ENCODE measurements at regions not wholly inside any gene's neighbourhood (a gene's known extent, or its start where the extent isn't known, plus 50 kb on each side); places are given as distances from the start of the nearest gene placed in this dataset.

DNA sequence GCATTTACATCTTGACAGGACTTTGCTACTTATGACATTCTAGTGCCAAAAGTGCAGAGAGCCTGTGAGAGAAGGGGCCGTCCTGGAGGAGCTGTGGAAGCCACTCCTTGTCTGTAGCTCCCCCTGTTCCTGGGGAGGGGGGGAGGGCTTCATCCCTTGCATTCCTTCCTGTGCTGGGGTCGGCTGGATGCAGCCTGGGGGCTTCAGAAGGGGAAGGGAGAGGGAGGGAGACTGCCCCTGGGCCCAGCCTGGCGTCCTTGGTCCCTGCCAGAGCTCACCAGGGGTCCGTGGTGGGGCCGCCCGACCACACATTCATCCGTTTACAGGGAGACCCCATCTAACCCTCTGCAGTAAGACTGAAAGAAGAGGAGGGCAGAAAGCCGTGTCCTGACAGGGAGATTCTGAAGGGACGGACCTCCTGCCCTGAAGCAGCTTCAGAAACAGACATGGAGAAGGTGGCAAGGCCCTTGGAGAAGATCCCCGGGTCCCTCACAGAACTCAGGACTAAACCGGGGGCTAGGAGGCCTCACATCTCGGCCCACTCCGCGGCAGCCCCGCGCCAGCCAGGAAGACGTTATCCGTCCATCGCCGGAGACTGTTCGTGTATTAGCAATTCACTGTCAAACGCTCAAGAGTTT is 258.3 kb upstream of the SALL3 start:
- DNase-seq (ENCODE audit: low read depth, low spot score) = peak; percentile 62

DNA sequence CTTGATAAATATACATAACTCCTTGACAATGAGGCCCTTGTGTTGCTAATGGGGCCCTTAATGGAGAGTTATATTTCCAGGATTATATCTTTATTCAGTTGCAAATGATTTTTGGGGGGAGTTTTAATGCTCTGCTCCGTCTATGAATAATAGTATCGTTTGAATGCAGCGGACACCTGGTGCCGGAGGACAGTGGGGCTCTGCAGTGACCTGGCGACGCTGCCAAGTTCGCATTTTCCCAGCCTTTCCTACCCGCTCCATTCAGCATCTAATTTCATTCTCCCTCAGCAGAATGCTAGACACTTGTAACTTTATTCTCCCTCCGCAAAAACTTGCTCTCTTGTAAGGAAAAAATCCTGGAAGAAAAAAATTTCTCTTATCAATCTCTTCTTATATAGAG is 257.6 kb upstream of the SALL3 start:
- no peak for DNase-seq (ENCODE audit: low read depth, low spot score)

DNA sequence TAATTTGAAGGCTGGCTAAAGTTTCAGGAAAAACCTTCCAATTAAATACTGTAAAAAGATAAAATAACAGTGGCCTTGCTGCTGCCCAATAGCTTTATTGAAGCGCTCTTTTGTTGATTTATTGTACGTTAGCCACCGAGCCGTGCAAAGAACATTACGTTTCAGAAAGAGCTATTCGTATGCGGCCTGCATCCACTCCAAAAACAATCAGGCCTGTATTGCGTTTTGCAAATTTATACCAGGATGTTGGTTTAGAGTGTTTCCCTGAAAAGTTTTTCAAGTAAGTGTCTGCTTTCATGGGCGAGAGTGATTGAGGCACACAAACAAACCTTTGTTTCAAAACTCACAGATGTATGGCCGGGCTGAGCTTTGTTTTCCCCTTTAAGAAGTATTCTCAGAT is 257.2 kb upstream of the SALL3 start:
- no peak for DNase-seq (ENCODE audit: low read depth, low spot score)

DNA sequence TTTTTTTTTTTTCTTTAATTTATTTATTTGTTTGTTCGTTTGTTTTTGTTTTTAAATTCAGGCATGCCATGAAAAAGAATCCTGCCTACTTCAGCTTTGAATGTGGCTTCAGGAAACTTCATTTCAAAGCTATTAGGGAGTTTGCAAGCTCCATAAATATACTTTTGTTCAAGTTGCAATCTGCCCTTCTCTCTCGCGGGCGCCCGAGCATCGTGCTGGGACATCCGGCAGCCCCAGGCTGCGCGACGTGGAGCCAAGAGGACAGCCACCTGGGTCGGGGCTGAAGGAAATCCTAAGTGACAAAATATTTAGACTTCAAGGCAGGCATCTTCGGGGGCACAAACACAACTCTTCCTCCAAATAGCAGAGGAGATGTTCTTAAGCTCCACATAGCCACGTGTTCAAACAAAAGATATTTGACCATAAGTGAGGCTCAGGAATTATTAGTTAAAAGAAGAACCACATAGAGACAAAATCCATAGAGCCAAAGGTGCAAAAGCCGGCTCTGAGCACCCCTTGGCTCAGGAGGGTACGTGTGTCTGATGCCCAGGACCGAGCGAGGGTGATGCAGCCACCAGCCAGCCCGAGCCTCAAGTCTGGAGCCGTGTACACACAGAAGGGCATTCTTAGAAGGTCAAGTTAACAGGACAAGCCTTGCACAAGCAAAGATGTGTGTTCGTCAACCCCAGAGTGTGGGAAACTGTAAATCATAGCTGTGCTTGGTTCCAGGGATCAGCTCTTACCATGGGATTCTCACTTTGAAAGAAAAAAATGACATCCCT is 256.5 kb upstream of the SALL3 start:
- no peak for DNase-seq (ENCODE audit: low read depth, low spot score)

DNA sequence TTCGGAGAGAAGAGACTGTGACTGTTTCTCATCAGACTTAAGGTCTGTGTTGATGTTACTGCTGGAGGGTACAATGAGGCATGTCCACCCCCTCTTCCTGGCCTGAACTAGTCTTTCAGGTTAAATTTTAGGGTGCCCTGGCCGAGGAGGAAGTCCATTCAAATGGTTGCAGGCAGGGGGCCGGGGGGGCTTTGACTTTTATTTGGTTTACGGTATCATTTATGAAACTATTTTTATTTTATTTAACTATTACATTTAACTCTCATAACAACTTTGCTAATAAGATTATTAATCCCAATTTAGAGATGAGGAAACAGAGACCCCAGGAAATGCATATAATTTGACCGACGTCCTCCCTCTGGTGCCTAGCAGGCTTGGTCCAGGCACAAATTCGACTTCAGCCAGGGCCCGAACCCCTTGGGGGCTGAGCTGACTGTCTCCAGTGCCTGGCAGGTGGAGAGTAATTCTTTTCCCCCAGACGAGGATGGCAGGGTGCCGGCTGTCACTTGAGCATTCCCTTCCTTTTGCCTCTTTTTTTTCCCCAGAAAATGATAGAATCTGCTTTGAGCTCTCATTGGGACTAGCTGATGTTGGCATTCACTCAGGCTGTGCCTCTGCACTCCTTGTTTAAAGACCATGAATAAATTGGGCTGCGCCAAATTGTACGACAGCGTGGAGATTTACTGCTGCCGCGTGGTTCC is 255.3 kb upstream of the SALL3 start:
- no peak for DNase-seq (ENCODE audit: low read depth, low spot score)

DNA sequence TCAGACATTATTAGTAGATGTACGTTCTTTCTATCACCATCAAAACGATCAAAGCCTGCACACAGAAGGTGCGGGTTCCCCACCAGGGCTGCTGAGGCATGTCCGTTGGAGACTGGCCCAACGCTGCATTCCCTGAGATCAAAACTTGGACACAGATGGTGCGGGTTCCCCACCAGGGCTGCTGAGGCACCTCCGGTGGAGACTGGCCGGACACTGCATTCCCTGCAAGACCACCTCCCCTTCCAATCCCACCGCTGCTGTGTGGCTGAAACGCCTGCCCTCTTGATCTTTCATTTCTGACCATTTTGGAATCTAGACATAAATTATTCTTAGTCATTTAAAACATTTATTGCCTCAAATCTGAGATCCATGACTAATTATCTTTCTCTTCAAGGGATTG is 254.2 kb upstream of the SALL3 start:
- no peak for DNase-seq (ENCODE audit: low read depth, low spot score)

DNA sequence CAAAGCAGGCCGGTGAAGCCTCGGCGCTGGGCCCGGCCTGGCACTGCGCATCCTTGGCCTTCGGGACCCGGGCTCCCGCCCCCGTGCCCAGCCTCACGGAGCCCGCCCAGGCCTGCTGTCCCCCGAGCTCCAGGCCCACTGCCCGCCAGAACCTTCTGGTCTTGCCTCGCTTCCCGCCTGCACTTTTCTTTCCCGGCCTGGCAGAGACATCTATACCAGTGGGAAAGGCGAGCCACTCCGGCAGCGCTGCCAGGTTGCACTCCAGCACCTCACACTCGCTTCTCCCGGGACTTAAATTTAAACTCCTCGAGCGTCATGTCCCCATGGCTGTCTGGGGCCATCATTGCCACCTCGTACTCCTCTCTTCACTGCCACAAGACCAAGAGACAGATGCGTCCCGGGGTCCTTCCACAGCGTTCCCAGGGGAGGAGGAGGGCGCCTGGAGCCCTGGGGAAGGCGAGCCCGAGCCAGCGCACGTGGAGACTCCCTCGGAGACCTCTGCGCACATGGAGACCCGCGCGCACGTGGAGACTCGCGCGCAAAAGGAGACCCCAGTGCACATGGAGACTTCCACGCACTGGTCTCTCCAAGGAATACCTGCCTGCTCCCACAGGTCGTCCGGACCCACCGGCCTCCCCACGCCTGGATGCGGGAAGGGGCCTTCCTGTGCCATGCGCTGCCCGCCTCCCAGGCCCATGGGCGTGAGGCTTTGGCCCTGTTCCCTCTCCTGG is 253.1 kb upstream of the SALL3 start:
- DNase-seq (ENCODE audit: low read depth, low spot score) = no peak

DNA sequence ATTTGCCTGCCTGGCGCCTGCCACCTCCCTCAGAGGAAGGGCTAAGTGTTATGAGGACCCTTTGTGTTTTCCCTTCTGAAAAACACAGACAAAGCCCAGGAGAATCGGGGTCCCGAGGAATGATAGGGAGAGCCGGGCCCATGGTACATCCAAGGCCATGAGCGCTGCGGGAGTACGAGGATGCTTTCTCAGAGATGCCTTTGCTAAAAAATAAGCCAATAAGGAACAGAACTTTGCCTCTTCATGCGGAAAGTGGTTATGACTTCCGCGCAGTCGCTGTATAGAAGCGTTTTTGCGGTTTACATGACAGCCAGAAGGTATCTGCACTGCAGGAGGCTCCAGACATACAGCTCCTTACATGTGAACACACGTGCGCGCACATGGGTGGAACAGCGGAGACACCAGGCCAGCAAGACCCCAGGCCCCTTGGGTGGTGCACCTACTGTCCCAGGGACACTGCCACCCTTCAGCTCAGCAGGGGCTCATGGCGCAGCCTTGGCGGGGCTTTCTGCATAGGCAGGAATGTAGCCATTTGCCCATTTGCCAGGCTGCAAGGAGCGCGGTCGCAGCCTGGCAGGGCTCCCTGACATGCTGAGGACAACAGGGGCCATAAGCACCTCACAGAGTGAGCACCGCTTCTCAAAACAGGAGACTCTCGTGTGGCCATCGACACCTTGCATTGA is 252.4 kb upstream of the SALL3 start:
- DNase-seq (ENCODE audit: low read depth, low spot score) = no peak

DNA sequence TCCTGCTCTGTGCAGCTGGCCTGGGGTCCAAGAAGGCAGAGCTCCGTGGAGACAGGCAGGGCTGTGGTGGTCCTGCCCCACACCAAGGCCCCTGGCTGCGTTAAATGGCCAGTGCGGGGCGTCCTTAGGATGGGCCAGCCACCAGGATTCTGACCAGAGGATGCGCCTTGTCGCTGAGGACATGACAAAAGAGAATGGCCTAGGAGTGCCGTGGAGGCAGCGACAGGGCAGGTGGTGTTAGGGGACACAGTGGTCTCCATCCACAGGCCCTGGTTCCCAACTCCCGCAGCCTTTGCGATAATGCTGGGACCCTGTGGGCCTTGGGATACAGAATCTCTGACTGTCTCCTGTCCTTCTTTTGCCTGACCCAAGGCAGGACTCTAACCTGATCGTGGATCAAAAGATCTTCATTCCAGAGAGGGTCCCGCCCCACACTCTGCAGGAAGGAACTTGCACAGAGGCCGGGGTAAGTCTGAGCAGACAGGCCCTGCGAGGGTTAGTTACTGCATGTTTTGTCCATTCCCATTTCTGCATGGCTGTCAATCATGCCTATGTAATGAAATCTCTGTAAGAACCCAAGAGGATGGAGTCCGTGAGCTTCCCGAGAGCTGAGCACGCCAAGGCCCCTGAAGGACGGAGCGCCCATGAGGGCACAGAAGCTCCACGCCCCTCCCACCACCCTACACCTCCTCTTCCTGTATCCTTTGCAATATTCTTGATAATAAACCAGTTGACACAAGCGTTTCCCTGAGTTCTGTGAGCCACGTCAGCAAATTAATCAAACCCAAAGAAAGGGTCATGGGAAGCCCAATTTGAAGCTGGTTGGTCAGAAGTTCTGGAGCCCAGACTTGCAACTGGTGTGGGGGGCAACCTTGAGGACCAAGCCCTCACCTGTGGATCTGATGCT is 251.5 kb upstream of the SALL3 start:
- DNase-seq (ENCODE audit: low read depth, low spot score) = no peak

DNA sequence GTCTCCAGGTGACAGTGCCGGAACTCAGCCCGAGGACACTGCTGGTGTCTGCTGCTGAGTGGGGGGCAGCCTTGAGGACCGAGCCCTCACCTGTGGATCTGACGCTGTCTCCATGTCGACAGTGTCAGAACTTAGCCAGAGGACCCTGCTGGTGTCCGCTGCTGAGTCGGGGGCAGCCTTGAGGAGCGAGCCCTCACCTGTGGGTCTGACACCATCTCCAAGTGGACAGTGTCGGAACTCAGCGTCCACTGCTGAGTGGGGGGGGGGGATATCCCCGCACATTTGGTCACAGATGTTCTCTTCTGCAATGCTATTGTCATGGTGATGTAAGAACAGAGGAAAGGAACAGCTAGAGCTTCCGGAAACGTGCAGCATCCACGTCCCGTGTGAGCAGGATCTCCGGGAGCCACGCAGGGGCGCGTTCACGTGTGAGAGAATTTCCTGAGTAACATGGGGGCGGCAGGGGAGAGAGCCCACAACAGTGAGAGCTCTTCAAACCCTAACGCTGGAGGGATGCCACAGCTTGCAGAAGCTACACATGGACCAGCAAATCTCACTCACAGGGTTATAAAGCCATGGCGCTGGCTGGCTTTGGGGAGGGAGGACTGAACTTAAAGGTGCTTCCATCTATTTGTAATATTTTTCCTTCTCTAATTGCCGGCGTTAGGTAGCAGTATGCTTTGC is 250.7 kb upstream of the SALL3 start:
- no peak for DNase-seq (ENCODE audit: low read depth, low spot score)

DNA sequence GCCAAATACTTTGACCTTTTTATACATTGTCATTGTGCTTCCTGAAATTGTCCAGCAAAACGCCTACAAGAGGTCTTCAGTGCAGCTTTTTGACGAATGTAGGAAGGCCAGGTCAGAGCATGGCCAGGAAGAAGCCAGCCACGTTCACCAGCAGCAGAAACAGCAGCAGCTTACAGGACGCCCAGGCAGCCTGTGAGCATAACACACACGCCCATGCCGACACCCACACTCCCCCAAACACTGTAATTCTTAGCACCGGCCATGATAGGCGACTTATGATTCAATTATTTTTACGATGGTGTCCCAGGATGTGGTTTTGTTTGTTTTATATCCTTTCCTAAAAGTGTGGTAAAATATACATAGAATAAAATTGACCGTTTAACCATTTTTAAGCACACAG is 249.1 kb upstream of the SALL3 start:
- DNase-seq (ENCODE audit: low read depth, low spot score) = no peak

DNA sequence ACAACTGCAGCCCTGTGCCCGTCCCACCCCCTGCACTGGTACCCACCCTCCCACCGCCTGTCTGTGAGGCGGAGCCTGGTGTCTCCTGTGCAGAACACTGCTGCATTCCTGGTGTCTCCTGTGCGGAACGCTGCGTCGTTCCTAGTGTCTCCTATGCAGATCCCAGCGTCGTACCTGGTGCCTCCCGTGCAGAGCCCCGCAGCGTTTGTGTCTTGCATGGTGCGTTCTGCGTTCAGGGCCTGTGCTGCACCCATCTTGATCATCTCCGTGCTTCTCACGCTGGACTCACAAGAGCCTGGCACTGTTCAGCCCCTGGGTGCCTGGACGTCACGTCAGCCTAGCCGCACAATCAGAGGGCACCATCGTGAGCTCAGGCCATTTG is 248.6 kb upstream of the SALL3 start:
- no peak for DNase-seq (ENCODE audit: low read depth, low spot score)

DNA sequence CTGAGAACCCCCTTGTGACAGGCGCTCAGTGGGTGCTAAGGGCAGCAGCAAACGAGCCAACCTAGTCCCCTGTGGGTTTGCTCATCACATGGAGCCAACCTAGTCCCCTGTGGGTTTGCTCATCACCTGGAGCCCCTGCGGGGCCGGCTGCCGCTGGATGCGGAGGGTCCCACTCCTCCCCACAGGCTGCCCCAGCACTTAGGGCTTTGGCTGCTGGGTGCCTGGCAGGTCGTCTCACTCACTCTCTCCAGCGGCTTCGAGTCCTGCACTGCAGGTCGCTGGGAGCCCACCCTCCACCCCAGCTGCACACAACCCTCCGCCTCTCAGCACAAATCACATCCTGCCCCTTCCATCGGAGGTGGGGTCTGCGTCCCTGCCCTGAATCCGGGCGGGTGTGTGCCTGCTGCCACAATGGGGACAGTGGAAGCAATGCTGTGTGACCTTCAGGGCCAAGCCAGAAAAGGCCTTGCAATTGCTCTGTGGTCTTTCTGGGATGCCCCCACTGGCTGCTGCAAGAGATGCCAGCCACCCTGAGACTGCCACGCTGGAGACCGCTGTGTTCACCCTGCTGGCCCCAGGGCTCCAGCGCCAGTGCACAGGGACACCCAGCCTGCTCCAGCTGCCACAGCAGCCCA is 248.1 kb upstream of the SALL3 start:
- no peak for DNase-seq (ENCODE audit: low read depth, low spot score)

DNA sequence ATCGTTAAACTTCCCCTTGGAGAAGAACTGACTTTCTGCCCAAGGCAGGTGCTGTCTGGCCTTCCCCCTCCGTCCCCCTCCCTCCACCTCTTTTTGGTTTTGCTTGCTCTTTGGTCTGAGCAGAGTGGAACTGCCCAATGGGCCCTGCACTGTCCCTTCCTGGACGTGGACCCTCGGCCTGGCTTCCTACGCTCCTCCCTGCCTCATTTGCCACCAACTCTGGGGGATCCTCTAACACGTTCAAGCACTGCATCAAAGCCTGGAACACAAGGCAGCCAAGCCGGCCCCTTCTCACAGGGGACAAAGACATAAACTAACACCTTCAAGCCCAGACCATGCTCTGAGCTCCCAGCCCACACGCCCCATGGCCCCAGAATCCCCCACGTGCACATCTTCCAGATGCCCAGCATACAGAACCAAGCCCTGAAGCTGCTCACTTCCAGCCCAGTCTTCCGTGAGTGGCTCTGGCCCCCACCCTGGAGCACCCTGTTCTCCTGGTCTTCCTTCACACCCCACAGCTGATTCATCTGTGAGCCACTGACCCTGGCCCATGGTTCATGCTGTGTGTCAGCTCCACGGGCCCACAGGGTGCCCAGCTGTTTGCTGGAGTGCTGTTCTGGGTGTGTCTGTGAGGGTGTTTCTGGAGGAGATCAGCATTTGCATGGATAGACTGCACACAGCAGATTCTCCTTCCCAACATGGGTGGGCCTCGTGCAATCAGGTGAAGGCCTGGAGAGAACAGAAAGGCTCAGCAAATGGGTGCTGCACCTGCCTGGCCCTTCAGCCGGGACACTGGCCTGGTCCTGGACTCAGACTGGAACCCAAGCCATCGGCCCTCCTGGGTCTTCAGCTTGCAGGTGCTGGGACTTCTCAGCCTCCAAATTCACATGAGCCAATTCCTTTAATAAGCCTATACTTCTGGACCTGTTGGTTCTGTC is 247.1 kb upstream of the SALL3 start:
- DNase-seq (ENCODE audit: low read depth, low spot score) = no peak

DNA sequence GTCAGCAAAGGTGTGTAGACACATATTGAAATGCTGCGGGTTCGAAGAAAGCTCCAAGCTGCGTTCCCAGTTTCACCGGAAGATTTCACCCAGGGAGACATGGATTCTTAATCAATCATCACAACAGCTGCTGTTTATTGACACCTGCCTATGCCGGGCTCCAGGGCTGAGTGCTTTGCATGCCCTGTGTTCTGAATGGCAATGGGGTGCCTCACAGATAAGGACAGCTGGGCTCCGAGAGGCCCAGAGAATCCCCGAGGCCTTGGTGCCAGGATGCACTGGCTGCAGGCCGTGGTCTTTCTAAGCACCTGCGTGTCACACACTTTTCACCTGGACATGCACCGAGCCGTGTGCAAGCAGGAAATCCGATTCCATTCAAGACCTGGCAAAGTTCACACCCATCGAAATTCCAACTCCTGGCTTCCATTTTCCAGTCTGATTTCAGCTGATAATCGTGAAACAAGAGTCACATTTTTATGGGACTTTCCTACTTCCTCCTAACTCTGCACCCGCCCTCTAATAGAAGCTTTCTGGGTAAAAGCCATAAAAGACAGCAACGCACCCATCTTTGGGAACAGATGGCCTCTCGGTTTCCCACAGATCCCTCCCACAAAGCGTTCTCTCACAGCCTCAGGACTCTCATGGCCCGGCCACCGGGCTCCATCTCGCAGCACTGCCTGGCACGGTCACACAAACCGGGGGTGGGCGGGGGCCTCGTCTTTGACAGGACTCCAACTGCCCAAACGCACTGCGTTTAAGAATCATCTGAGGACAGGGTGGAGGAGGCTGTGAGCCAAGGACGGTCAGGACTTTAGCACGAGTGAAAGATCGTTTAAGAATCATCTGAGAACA is 245.6 kb upstream of the SALL3 start:
- no peak for DNase-seq (ENCODE audit: low read depth, low spot score)

DNA sequence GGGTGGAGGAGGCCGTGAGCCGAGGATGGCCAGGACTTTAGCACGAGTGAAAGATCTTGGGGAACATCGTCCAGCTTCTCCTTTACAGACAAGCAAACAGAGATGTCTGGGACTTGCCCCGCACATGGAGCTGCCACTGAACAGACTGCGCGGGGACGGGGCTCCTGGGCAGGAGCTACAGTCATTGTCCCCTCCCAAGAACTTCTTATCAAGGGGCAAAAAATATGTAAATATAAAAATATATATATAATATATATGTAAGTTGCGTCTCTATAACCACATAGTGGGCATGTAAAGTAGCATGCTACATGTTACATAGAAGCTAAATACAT is 245.0 kb upstream of the SALL3 start:
- no peak for DNase-seq (ENCODE audit: low read depth, low spot score)

DNA sequence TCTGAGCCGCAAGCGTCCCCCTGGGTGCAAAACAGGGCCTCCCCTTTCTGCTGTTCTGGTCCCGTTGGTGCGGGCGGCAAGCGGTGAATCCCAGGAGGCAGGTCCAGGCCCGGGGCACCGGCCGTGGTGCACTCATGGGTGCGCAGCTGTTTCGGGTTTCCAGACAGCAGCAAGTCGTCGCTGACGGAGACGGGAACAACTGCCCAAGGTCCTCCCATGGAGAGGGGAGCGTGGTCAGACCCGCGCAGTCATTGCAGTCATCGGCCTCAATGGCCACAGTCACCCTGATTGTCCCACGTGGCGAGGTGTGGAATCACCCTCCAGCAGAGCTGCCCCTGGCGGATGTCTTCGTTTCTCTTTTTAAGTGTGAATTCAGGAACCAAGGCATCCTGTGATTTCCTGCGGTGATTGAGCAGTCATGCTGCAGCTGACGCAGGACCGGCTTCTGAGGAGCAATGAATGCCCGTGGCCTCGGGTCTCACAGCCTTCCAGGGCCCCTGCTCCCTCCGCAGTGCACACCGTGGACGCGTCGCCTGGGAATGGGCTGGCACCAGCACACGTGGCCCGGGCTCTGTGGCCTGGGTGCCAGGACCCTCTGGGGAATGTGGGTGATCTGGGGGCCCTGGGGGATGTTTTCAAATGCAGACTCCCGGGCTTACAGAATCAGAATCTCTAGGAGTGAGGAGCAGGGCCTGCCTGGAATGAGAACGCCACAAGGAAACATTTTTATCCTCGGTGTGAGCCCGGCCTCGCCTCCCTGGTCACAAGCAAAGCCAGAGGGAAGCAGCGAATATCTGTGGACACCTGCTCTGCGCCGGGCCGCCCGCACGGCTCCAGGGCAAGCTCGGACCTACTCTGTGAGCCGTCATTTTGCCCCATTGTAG is 244.2 kb upstream of the SALL3 start:
- DNase-seq (ENCODE audit: low read depth, low spot score) = no peak

All from ELF-1 (cell line).